GM10266 (cell line): ENCODE measurements at regions not wholly inside any gene's neighbourhood (a gene's known extent, or its start where the extent isn't known, plus 50 kb on each side); places are given as distances from the start of the nearest gene placed in this dataset.

ENCODE experiments used
- DNase-seq: peaks from one replicate; pipeline ENCODE4 v3.0.0; 2012; ENCODE audit errors: extremely low spot score
- CTCF ChIP-seq: IDR thresholded peaks from 2 replicates; pipeline ENCODE4 v1.5.1; 2012; ENCODE audit warnings: mild to moderate bottlenecking, low read depth; ENCODE audit not compliant: control insufficient read depth, insufficient read depth; ENCODE audit errors: missing control alignments

- TF ChIP-seq CTCF: no peak
- DNase-seq: no peak
Observed at GRCh38 chr3:106635826-106636225, 741.4 kb upstream of the CCDC54 start.

GRCh38 chr3:106640353-106640752 lies 736.9 kb upstream of the CCDC54 start:
- no peak for TF ChIP-seq CTCF

GRCh38 chr3:106642161-106642560 lies 735.1 kb upstream of the CCDC54 start:
- no peak for TF ChIP-seq CTCF
- DNase-seq: no peak

More at GRCh38 chr3:106640353-106640752, 736.9 kb upstream of the CCDC54 start:
- DNase-seq: no peak

GRCh38 chr3:106643684-106644161 lies 733.5 kb upstream of the CCDC54 start:
- no peak for DNase-seq
- TF ChIP-seq CTCF: no peak

GRCh38 chr3:106673926-106674569 lies 703.2 kb upstream of the CCDC54 start:
- DNase-seq: no peak
- no peak for TF ChIP-seq CTCF

GRCh38 chr3:106675451-106675850 lies 701.8 kb upstream of the CCDC54 start:
- no peak for TF ChIP-seq CTCF
- DNase-seq: no peak

GRCh38 chr3:106678657-106679390 lies 698.4 kb upstream of the CCDC54 start:
- no peak for TF ChIP-seq CTCF
- no peak for DNase-seq
